GM13977 (cell line): ENCODE measurements at regions not wholly inside any gene's neighbourhood (a gene's known extent, or its start where the extent isn't known, plus 50 kb on each side); places are given as distances from the start of the nearest gene placed in this dataset.

Experiments used
- DNase-seq: peaks from one replicate; pipeline ENCODE4 v3.0.0; 2012; ENCODE audit warnings: low spot score
- in situ Hi-C: fragments of 300-500 bp; cut with MboI; formaldehyde crosslinking; loops from one replicate; pipeline ENCODE4 v1.12.0; 2022; ENCODE audit warnings: low sequenced_read_pairs, low pct_unique_long_range_greater_than_20kb, mixed read lengths, inconsistent platforms; ENCODE audit not compliant: unreplicated experiment
- TF ChIP-seq, protein P1 (sequence below): IDR thresholded peaks from 2 replicates; pipeline ENCODE4 v1.5.1; 2012; ENCODE audit warnings: mild to moderate bottlenecking, control low read depth; ENCODE audit not compliant: insufficient read depth; ENCODE audit errors: extremely low read depth, missing control alignments

GRCh38 chr10:78514459-78514858 lies 480.8 kb downstream of the RPS24 start:
- TF ChIP-seq, protein P1, sequence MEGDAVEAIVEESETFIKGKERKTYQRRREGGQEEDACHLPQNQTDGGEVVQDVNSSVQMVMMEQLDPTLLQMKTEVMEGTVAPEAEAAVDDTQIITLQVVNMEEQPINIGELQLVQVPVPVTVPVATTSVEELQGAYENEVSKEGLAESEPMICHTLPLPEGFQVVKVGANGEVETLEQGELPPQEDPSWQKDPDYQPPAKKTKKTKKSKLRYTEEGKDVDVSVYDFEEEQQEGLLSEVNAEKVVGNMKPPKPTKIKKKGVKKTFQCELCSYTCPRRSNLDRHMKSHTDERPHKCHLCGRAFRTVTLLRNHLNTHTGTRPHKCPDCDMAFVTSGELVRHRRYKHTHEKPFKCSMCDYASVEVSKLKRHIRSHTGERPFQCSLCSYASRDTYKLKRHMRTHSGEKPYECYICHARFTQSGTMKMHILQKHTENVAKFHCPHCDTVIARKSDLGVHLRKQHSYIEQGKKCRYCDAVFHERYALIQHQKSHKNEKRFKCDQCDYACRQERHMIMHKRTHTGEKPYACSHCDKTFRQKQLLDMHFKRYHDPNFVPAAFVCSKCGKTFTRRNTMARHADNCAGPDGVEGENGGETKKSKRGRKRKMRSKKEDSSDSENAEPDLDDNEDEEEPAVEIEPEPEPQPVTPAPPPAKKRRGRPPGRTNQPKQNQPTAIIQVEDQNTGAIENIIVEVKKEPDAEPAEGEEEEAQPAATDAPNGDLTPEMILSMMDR = no peak
- in situ Hi-C loops = no loop called here
- DNase-seq = no peak

- no peak for DNase-seq
- TF ChIP-seq, protein P1 = no peak
- in situ Hi-C loops = no loop called here
These were observed 481.6 kb downstream of the RPS24 start for GRCh38 chr10:78515038-78515872.

- in situ Hi-C loops = no loop called here
- no peak for DNase-seq
These were observed 482.1 kb downstream of the RPS24 start for GRCh38 chr10:78515873-78516153.

DNA sequence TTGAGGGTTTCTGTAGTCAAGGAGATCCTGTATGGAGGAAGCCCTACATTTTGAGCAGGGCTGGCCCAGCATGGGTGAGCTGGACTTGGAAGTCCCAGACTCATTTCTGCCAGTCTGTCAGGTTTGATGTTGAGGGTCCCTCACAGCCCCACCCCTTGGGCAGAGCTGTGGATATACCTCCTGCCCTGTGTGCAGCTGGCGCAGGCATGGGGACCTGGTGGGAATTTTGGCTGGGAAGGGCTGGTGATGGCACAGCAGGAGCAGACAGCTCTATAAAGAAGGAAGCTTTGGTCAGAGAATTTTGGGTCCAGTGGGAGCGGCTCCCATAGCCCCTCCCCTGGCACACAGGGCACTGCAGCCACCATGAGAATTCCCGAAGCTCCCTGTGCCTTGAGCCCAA lies 482.6 kb downstream of the RPS24 start:
- no peak for DNase-seq
- in situ Hi-C loops = no loop called here
- TF ChIP-seq, protein P1 = no peak

More at GRCh38 chr10:78515873-78516153, 482.1 kb downstream of the RPS24 start:
- TF ChIP-seq, protein P1 = no peak

GRCh38 chr10:78516756-78517155 lies 483.1 kb downstream of the RPS24 start:
- in situ Hi-C loops = no loop called here
- TF ChIP-seq, protein P1 = no peak

GRCh38 chr10:78518224-78518623 lies 484.6 kb downstream of the RPS24 start:
- in situ Hi-C loops = no loop called here
- no peak for DNase-seq
- TF ChIP-seq, protein P1 = no peak

More at GRCh38 chr10:78516756-78517155, 483.1 kb downstream of the RPS24 start:
- DNase-seq = no peak
